ENCODE measurements at regions not wholly inside any gene's neighbourhood (a gene's known extent, or its start where the extent isn't known, plus 50 kb on each side); places are given as distances from the start of the nearest gene placed in this dataset.

GRCh38 chr11:25565846-25566245 is 766.1 kb upstream of the ANO3 start:
- POLR2A ChIA-PET = no interaction called here
- DNase-seq = no peak

GRCh38 chr11:25566298-25567200 is 765.4 kb upstream of the ANO3 start:
- H2AFZ ChIP-seq (ENCODE audit: low read depth) = no peak overlapping the region
- H3K27me3 ChIP-seq (ENCODE audit: insufficient read depth) = no peaks in the 10 kb centered on the region
- no peaks in the 10 kb centered on the region for H3K9me3 ChIP-seq
- H3K36me3 ChIP-seq (replicated peaks in 1 of 2; ENCODE audit: control insufficient read depth in 1 of 2, insufficient read depth in 2 of 2, low read length in 1 of 2) = no peaks in the 10 kb centered on the region
- no peak overlapping the region for H3K27ac ChIP-seq (ENCODE audit: low read depth in 2 of 2, low read length in 1 of 2)
- DNase-seq = no peak
- no peaks in the 10 kb centered on the region for H3K79me2 ChIP-seq (ENCODE audit: insufficient read depth)
- WGBS (ENCODE audit: low lambda C conversion rate) = 53% methylated on average over 5 of the region's 5 CpGs
- TF ChIP-seq JUND (IDR thresholded peaks at IDR 0.05) (no peak), ZBTB33 (IDR thresholded peaks at IDR 0.05; ENCODE audit: borderline replicate concordance, low read depth) (no peak), NFIC (IDR thresholded peaks at IDR 0.05; ENCODE audit: borderline replicate concordance) (no peak), EP300 (IDR thresholded peaks at IDR 0.05; ENCODE audit: borderline replicate concordance in 1 of 2, low read depth in 1 of 2, low read length in 1 of 2) (no peak), CTCF (IDR thresholded peaks at IDR 0.05) (no peak), SIN3A (IDR thresholded peaks at IDR 0.05; ENCODE audit: borderline replicate concordance, low read depth, low read length) (no peak)
- POLR2A ChIA-PET = no interaction called here
- H3F3A ChIP-seq (replicated peaks; ENCODE audit: insufficient read depth) = no peaks in the 10 kb centered on the region
- CTCF ChIA-PET = no interaction called here
- H3K4me3 ChIP-seq (ENCODE audit: low read depth in 2 of 2, low read length in 1 of 2) = no peak overlapping the region
- H3K9ac ChIP-seq = no peak overlapping the region
- H3K9me2 ChIP-seq = no peaks in the 10 kb centered on the region
- no peak overlapping the region for H3K4me2 ChIP-seq
- peaks cover 0 to 7% of the 10 kb centered on the region in 2 experiments; a peak in 2 of 4 replicates for H3K4me1 ChIP-seq (ENCODE audit: control insufficient read depth in 1 of 2, insufficient read depth in 2 of 2, low read depth in 1 of 2, low read length in 1 of 2)
- no peaks in the 10 kb centered on the region for H4K20me1 ChIP-seq (ENCODE audit: insufficient read depth)

More at GRCh38 chr11:25565846-25566245, 766.1 kb upstream of the ANO3 start:
- no peak overlapping the region for H3K9ac ChIP-seq
- no peaks in the 10 kb centered on the region for H3K9me3 ChIP-seq
- H3K4me3 ChIP-seq (ENCODE audit: low read depth in 2 of 2, low read length in 1 of 2) = no peak overlapping the region
- no peaks in the 10 kb centered on the region for H3K36me3 ChIP-seq (replicated peaks in 1 of 2; ENCODE audit: control insufficient read depth in 1 of 2, insufficient read depth in 2 of 2, low read length in 1 of 2)
- H3K4me1 ChIP-seq (ENCODE audit: control insufficient read depth in 1 of 2, insufficient read depth in 2 of 2, low read depth in 1 of 2, low read length in 1 of 2) = peaks cover 0 to 7% of the 10 kb centered on the region in 2 experiments; a peak in 2 of 4 replicates
- TF ChIP-seq RXRA (IDR thresholded peaks at IDR 0.05; ENCODE audit: borderline replicate concordance, low read depth) (no peak), SMC3 (IDR thresholded peaks at IDR 0.05; ENCODE audit: low read depth, low read length) (no peak), FOXJ3 (CRISPR knock-in tag; IDR thresholded peaks at IDR 0.05) (no peak), POLR2AphosphoS5 (IDR thresholded peaks at IDR 0.05; ENCODE audit: low read depth, low read length) (no peak), MEF2A (IDR thresholded peaks at IDR 0.05; ENCODE audit: borderline replicate concordance, low read depth) (no peak), ELF1 (IDR thresholded peaks at IDR 0.05) (no peak), NRF1 (IDR thresholded peaks at IDR 0.05; ENCODE audit: low read depth, low read length) (no peak), MAX (IDR thresholded peaks at IDR 0.05; ENCODE audit: low read depth) (no peak), EP300 (IDR thresholded peaks at IDR 0.05; ENCODE audit: borderline replicate concordance in 1 of 2, low read depth in 1 of 2, low read length in 1 of 2) (no peak), ZBTB33 (IDR thresholded peaks at IDR 0.05; ENCODE audit: borderline replicate concordance, low read depth) (no peak), YY1 (IDR thresholded peaks at IDR 0.05; ENCODE audit: low read depth) (no peak), JUND (IDR thresholded peaks at IDR 0.05) (no peak), TAF1 (IDR thresholded peaks at IDR 0.05; ENCODE audit: borderline replicate concordance, low read depth, low read length) (no peak)
- H4K20me1 ChIP-seq (ENCODE audit: insufficient read depth) = no peaks in the 10 kb centered on the region
- no peak overlapping the region for H2AFZ ChIP-seq (ENCODE audit: low read depth)
- no peaks in the 10 kb centered on the region for H3K79me2 ChIP-seq (ENCODE audit: insufficient read depth)
- no peak overlapping the region for H3K4me2 ChIP-seq
- no peak overlapping the region for H3K27ac ChIP-seq (ENCODE audit: low read depth in 2 of 2, low read length in 1 of 2)
- H3K27me3 ChIP-seq (ENCODE audit: insufficient read depth) = no peaks in the 10 kb centered on the region
- CTCF ChIA-PET = no interaction called here
- H3K9me2 ChIP-seq = no peaks in the 10 kb centered on the region
- H3F3A ChIP-seq (replicated peaks; ENCODE audit: insufficient read depth) = no peaks in the 10 kb centered on the region

Data from SK-N-SH (cell line).